ENCODE measurements at regions not wholly inside any gene's neighbourhood (a gene's known extent, or its start where the extent isn't known, plus 50 kb on each side); places are given as distances from the start of the nearest gene placed in this dataset.

- Histone ChIP-seq H3K4me3 (ENCODE audit: low read length) (no peak overlapping the region), H3K27ac (ENCODE audit: low read length) (no peak overlapping the region), H3K36me3 (ENCODE audit: control insufficient read depth, insufficient read depth, low read length) (no peaks in the 10 kb centered on the region), H3K4me1 (ENCODE audit: control insufficient read depth, insufficient read depth, low read length) (no peaks in the 10 kb centered on the region), H3K27me3 (ENCODE audit: control insufficient read depth, insufficient read depth, low read length) (no peaks in the 10 kb centered on the region), H3K9me3 (replicated peaks; ENCODE audit: control insufficient read depth, low read depth, low read length) (no peaks in the 10 kb centered on the region)
- peak; percentile 42 for DNase-seq
- no CpG with 5 or more reads among the region's 3 CpGs for WGBS (ENCODE audit: insufficient coverage)
Measured at GRCh38 chr3:18890449-18890848, 257.9 kb upstream of the KCNH8 start.

DNA sequence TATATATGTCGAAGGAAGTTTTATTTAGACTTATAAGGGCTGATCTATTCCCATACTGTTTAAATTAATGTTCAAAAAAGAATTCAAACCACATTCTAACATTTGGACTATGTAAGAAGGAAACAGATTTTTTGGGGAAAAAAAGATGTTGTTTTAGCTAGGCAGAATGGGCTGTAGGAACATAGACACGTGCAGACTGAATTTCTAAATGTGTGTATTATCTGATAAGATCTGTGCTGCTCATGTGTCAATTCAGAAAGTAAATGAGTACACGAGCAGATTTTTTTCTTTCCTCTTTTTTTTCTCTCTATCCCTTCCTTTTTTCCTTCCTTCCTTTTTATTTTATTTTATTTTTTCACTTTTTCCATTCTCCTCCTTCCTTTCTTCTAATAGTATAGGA is 259.5 kb upstream of the KCNH8 start:
- no peak overlapping the region for H3K4me3 ChIP-seq (ENCODE audit: low read length)
- WGBS (ENCODE audit: insufficient coverage) = no CpG with 5 or more reads among the region's 3 CpGs
- H3K27me3 ChIP-seq (ENCODE audit: control insufficient read depth, insufficient read depth, low read length) = no peaks in the 10 kb centered on the region
- no peaks in the 10 kb centered on the region for H3K9me3 ChIP-seq (replicated peaks; ENCODE audit: control insufficient read depth, low read depth, low read length)
- H3K4me1 ChIP-seq (ENCODE audit: control insufficient read depth, insufficient read depth, low read length) = no peaks in the 10 kb centered on the region
- H3K36me3 ChIP-seq (ENCODE audit: control insufficient read depth, insufficient read depth, low read length) = no peaks in the 10 kb centered on the region
- H3K27ac ChIP-seq (ENCODE audit: low read length) = no peak overlapping the region
- no peak for DNase-seq

GRCh38 chr3:18888370-18888769 is 259.9 kb upstream of the KCNH8 start:
- H3K4me3 ChIP-seq (ENCODE audit: low read length) = no peak overlapping the region
- no peaks in the 10 kb centered on the region for H3K27me3 ChIP-seq (ENCODE audit: control insufficient read depth, insufficient read depth, low read length)
- H3K36me3 ChIP-seq (ENCODE audit: control insufficient read depth, insufficient read depth, low read length) = no peaks in the 10 kb centered on the region
- no peaks in the 10 kb centered on the region for H3K4me1 ChIP-seq (ENCODE audit: control insufficient read depth, insufficient read depth, low read length)
- no peak for DNase-seq
- H3K27ac ChIP-seq (ENCODE audit: low read length) = no peak overlapping the region
- no CpG with 5 or more reads among the region's 4 CpGs for WGBS (ENCODE audit: insufficient coverage)
- no peaks in the 10 kb centered on the region for H3K9me3 ChIP-seq (replicated peaks; ENCODE audit: control insufficient read depth, low read depth, low read length)

DNA sequence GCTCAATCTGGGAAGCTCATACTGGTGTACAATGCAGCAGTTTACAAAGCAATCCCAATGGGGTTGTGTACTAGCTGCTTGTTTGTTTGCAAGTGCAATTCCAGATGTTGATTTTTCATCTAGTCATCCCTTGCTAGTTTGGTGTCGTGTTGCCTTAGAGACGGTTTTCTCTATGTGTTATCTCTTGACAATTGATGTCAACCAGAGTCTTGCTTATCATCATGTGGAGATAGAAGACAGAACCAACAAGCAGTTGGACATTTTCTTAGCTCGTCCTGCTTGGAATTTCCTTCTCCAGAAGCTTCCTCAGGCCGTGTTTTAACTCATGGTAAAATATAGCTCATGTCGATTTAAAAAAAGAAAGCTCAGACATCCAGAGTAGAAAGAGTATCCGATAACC is 262.0 kb upstream of the KCNH8 start:
- Histone ChIP-seq H3K27me3 (ENCODE audit: control insufficient read depth, insufficient read depth, low read length) (no peaks in the 10 kb centered on the region), H3K36me3 (ENCODE audit: control insufficient read depth, insufficient read depth, low read length) (no peaks in the 10 kb centered on the region), H3K27ac (ENCODE audit: low read length) (no peak overlapping the region), H3K4me3 (ENCODE audit: low read length) (no peak overlapping the region), H3K9me3 (replicated peaks; ENCODE audit: control insufficient read depth, low read depth, low read length) (no peaks in the 10 kb centered on the region), H3K4me1 (ENCODE audit: control insufficient read depth, insufficient read depth, low read length) (no peaks in the 10 kb centered on the region)
- 64% methylated on average over 3 of the region's 6 CpGs for WGBS (ENCODE audit: insufficient coverage)
- DNase-seq = peak; percentile 30

DNA sequence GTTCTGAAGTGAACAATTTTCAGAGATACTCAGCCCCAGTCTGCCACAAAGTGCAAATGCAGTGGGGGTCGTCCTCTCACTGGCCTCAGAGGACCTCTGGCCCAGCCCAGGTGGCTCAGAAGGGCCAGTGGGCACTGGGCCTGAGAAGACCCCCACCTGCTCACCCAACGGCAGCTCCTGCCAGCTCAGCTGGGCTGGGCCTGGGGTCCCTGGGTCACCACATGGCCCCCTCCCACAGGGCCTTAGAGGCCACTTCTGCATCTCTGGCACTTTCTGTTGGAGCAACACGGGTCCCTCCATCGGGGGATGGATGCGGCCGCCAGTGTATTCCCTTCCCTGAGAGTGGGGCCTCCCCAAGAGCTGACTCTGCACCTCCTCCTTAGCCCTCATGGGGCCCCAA is 262.7 kb upstream of the KCNH8 start:
- WGBS (ENCODE audit: insufficient coverage) = 64% methylated on average over 6 of the region's 6 CpGs
- H3K4me3 ChIP-seq (ENCODE audit: low read length) = no peak overlapping the region

DNA sequence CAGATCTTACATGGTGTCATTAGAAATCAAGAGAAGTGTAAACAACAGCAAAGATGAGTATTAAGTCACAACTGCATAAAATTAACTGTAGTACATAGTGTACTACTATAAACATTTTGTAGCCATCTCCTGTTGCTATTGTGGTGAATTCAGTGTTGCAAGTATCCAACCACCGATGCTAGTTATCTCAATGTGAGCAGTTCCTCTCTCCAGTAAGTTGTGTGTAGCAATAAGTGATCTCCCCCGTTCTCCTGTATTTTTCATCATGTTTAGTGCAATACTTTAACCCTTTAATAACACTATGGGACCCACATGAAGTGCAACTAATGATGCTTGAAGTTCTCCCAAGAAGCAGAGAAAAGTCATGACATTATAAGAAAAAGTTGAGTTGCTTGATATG is 264.7 kb upstream of the KCNH8 start:
- H3K36me3 ChIP-seq (ENCODE audit: control insufficient read depth, insufficient read depth, low read length) = no peaks in the 10 kb centered on the region
- no peak overlapping the region for H3K27ac ChIP-seq (ENCODE audit: low read length)
- H3K27me3 ChIP-seq (ENCODE audit: control insufficient read depth, insufficient read depth, low read length) = no peaks in the 10 kb centered on the region
- no CpG with 5 or more reads among the region's 2 CpGs for WGBS (ENCODE audit: insufficient coverage)
- no peaks in the 10 kb centered on the region for H3K4me1 ChIP-seq (ENCODE audit: control insufficient read depth, insufficient read depth, low read length)
- no peaks in the 10 kb centered on the region for H3K9me3 ChIP-seq (replicated peaks; ENCODE audit: control insufficient read depth, low read depth, low read length)
- H3K4me3 ChIP-seq (ENCODE audit: low read length) = no peak overlapping the region
- no peak for DNase-seq

More for the DNA sequence above, 262.7 kb upstream of the KCNH8 start:
- H3K27me3 ChIP-seq (ENCODE audit: control insufficient read depth, insufficient read depth, low read length) = no peaks in the 10 kb centered on the region
- no peak for DNase-seq
- H3K9me3 ChIP-seq (replicated peaks; ENCODE audit: control insufficient read depth, low read depth, low read length) = no peaks in the 10 kb centered on the region
- no peaks in the 10 kb centered on the region for H3K36me3 ChIP-seq (ENCODE audit: control insufficient read depth, insufficient read depth, low read length)
- H3K4me1 ChIP-seq (ENCODE audit: control insufficient read depth, insufficient read depth, low read length) = no peaks in the 10 kb centered on the region
- no peak overlapping the region for H3K27ac ChIP-seq (ENCODE audit: low read length)

- H3K9me3 ChIP-seq (replicated peaks; ENCODE audit: control insufficient read depth, low read depth, low read length) = no peaks in the 10 kb centered on the region
- no peaks in the 10 kb centered on the region for H3K36me3 ChIP-seq (ENCODE audit: control insufficient read depth, insufficient read depth, low read length)
- H3K4me1 ChIP-seq (ENCODE audit: control insufficient read depth, insufficient read depth, low read length) = no peaks in the 10 kb centered on the region
- no CpG with 5 or more reads among the region's 1 CpG for WGBS (ENCODE audit: insufficient coverage)
- no peak overlapping the region for H3K27ac ChIP-seq (ENCODE audit: low read length)
- no peak overlapping the region for H3K4me3 ChIP-seq (ENCODE audit: low read length)
- no peaks in the 10 kb centered on the region for H3K27me3 ChIP-seq (ENCODE audit: control insufficient read depth, insufficient read depth, low read length)
- DNase-seq = no peak
Measured at GRCh38 chr3:18880691-18881090, 267.6 kb upstream of the KCNH8 start.

DNA sequence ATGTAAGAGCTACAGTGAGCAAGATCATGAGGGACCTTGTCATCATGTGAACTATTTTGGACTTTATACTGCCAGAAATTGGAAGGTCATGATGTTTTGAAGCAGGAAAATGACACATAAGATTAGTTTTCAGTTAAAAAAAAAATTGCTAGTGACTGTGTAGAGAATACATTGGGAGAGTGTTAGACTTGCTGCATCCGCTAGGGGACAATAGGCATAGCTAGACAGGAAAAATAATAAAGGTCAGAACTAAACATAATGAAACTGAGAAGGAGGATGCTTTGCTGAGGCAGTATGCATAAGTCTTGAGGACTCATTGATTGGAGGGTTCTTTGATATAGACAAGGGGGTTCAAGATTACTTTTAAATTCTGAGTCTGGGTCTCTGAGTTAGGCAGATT is 275.8 kb upstream of the KCNH8 start:
- Histone ChIP-seq H3K27ac (ENCODE audit: low read length) (no peak overlapping the region), H3K9me3 (replicated peaks; ENCODE audit: control insufficient read depth, low read depth, low read length) (no peaks in the 10 kb centered on the region), H3K36me3 (ENCODE audit: control insufficient read depth, insufficient read depth, low read length) (no peaks in the 10 kb centered on the region), H3K27me3 (ENCODE audit: control insufficient read depth, insufficient read depth, low read length) (no peaks in the 10 kb centered on the region), H3K4me3 (ENCODE audit: low read length) (no peak overlapping the region), H3K4me1 (ENCODE audit: control insufficient read depth, insufficient read depth, low read length) (no peaks in the 10 kb centered on the region)
- 57% methylated on average over 1 of the region's 1 CpG for WGBS (ENCODE audit: insufficient coverage)
- DNase-seq = no peak

- Histone ChIP-seq H3K36me3 (ENCODE audit: control insufficient read depth, insufficient read depth, low read length) (no peaks in the 10 kb centered on the region), H3K27ac (ENCODE audit: low read length) (no peak overlapping the region), H3K4me1 (ENCODE audit: control insufficient read depth, insufficient read depth, low read length) (no peaks in the 10 kb centered on the region), H3K9me3 (replicated peaks; ENCODE audit: control insufficient read depth, low read depth, low read length) (no peaks in the 10 kb centered on the region), H3K4me3 (ENCODE audit: low read length) (no peak overlapping the region), H3K27me3 (ENCODE audit: control insufficient read depth, insufficient read depth, low read length) (no peaks in the 10 kb centered on the region)
- DNase-seq = no peak
- no CpG with 5 or more reads among the region's 2 CpGs for WGBS (ENCODE audit: insufficient coverage)
Measured at GRCh38 chr3:18870642-18871041, 277.7 kb upstream of the KCNH8 start.

GRCh38 chr3:18870074-18870640 is 278.2 kb upstream of the KCNH8 start:
- H3K4me3 ChIP-seq (ENCODE audit: low read length) = no peak overlapping the region
- DNase-seq = no peak
- no peak overlapping the region for H3K27ac ChIP-seq (ENCODE audit: low read length)
- no peaks in the 10 kb centered on the region for H3K4me1 ChIP-seq (ENCODE audit: control insufficient read depth, insufficient read depth, low read length)
- no peaks in the 10 kb centered on the region for H3K36me3 ChIP-seq (ENCODE audit: control insufficient read depth, insufficient read depth, low read length)
- no peaks in the 10 kb centered on the region for H3K27me3 ChIP-seq (ENCODE audit: control insufficient read depth, insufficient read depth, low read length)
- H3K9me3 ChIP-seq (replicated peaks; ENCODE audit: control insufficient read depth, low read depth, low read length) = no peaks in the 10 kb centered on the region
- no CpG with 5 or more reads among the region's 1 CpG for WGBS (ENCODE audit: insufficient coverage)
